T-helper 17 cell (primary cell): ENCODE measurements at regions not wholly inside any gene's neighbourhood (a gene's known extent, or its start where the extent isn't known, plus 50 kb on each side); places are given as distances from the start of the nearest gene placed in this dataset.

ENCODE experiments used
- ATAC-seq: fragments of 150-1000 bp; cut with Tn5 transposase; 2 replicates; pipeline ENCODE4 v1.10.0; 2021; ENCODE audit warnings: mild to moderate bottlenecking, moderate library complexity
- DNase-seq, 3 donors: peaks; one replicate each; pipeline versions ENCODE4 v3.0.0 to v3.0.0-alpha.2; 2020 to 2021
- H3K9me3 ChIP-seq: one replicate; pipeline ENCODE4 v1.7.0; 2013; ENCODE audit warnings: low read length, mild to moderate bottlenecking; ENCODE audit not compliant: control insufficient read depth, poor library complexity, severe bottlenecking
- H3K27ac Mint-ChIP-seq: one replicate; pipeline ENCODE4 v1.8.0; 2022; ENCODE audit warnings: mild to moderate bottlenecking, moderate library complexity, mixed read lengths
- H3K27me3 Mint-ChIP-seq: one replicate; pipeline ENCODE4 v1.8.0; 2022; ENCODE audit warnings: mixed read lengths
- H3K36me3 Mint-ChIP-seq: one replicate; pipeline ENCODE4 v1.8.0; 2022; ENCODE audit warnings: low read depth, mixed read lengths
- H3K4me1 Mint-ChIP-seq: one replicate; pipeline ENCODE4 v1.8.0; 2022; ENCODE audit warnings: mild to moderate bottlenecking, mixed read lengths
- H3K4me3 Mint-ChIP-seq: one replicate; pipeline ENCODE4 v1.8.0; 2022; ENCODE audit warnings: mild to moderate bottlenecking, moderate library complexity, mixed read lengths

- Mint-ChIP-seq H3K36me3 (no peaks in the 10 kb centered on the region), H3K4me3 (no peak overlapping the region), H3K27ac (no peak overlapping the region), H3K27me3 (peaks cover 7% of the 10 kb centered on the region), H3K4me1 (no peaks in the 10 kb centered on the region)
- no peaks in the 10 kb centered on the region for H3K9me3 ChIP-seq
- ATAC-seq (no peak), DNase-seq (no peak)
These were observed 108.7 kb downstream of the PLK2 start for GRCh38 chr5:58351190-58351589.

GRCh38 chr5:58348996-58349728 lies 110.7 kb downstream of the PLK2 start:
- Mint-ChIP-seq H3K27ac (no peak overlapping the region), H3K4me1 (no peaks in the 10 kb centered on the region), H3K4me3 (no peak overlapping the region), H3K27me3 (peaks cover 7% of the 10 kb centered on the region), H3K36me3 (no peaks in the 10 kb centered on the region)
- ATAC-seq, result no peak
- no peaks in the 10 kb centered on the region for H3K9me3 ChIP-seq
- DNase-seq, result no peak

- Mint-ChIP-seq H3K27me3 (peaks cover under 1% of the 10 kb centered on the region), H3K36me3 (no peaks in the 10 kb centered on the region), H3K4me1 (no peaks in the 10 kb centered on the region), H3K4me3 (no peak overlapping the region), H3K27ac (no peak overlapping the region)
- no peaks in the 10 kb centered on the region for H3K9me3 ChIP-seq
- DNase-seq (no peak), ATAC-seq (no peak)
These were observed 113.8 kb downstream of the PLK2 start for GRCh38 chr5:58346041-58346440.

GRCh38 chr5:58341476-58341875 lies 118.4 kb downstream of the PLK2 start:
- Mint-ChIP-seq H3K27me3 (peaks cover 10% of the 10 kb centered on the region), H3K4me1 (no peaks in the 10 kb centered on the region), H3K4me3 (no peak overlapping the region), H3K27ac (no peak overlapping the region), H3K36me3 (no peaks in the 10 kb centered on the region)
- DNase-seq (no peak), ATAC-seq (no peak)
- no peaks in the 10 kb centered on the region for H3K9me3 ChIP-seq

- ATAC-seq (no peak), DNase-seq (no peak)
- no peaks in the 10 kb centered on the region for H3K9me3 ChIP-seq
- H3K36me3 Mint-ChIP-seq, result no peaks in the 10 kb centered on the region
- peaks cover 20% of the 10 kb centered on the region for H3K27me3 Mint-ChIP-seq
- H3K4me3 Mint-ChIP-seq, result no peak overlapping the region
- no peaks in the 10 kb centered on the region for H3K4me1 Mint-ChIP-seq
- no peak overlapping the region for H3K27ac Mint-ChIP-seq
These were observed 124.4 kb downstream of the PLK2 start for GRCh38 chr5:58335518-58335917.

- no peak for ATAC-seq
- no peak overlapping the region for H3K4me3 Mint-ChIP-seq
- no peaks in the 10 kb centered on the region for H3K36me3 Mint-ChIP-seq
These were observed 125.9 kb downstream of the PLK2 start for GRCh38 chr5:58334035-58334434.

GRCh38 chr5:58330781-58331180 lies 129.1 kb downstream of the PLK2 start:
- no peak for DNase-seq
- ATAC-seq, result no peak
- H3K9me3 ChIP-seq, result no peaks in the 10 kb centered on the region
- Mint-ChIP-seq H3K27ac (no peak overlapping the region), H3K4me1 (no peaks in the 10 kb centered on the region), H3K36me3 (no peaks in the 10 kb centered on the region), H3K27me3 (peaks cover 23% of the 10 kb centered on the region), H3K4me3 (no peak overlapping the region)

More at GRCh38 chr5:58334035-58334434, 125.9 kb downstream of the PLK2 start:
- no peaks in the 10 kb centered on the region for H3K9me3 ChIP-seq
- peaks cover 16% of the 10 kb centered on the region for H3K27me3 Mint-ChIP-seq
- H3K4me1 Mint-ChIP-seq, result no peaks in the 10 kb centered on the region
- DNase-seq, result no peak
- no peak overlapping the region for H3K27ac Mint-ChIP-seq

GRCh38 chr5:58327289-58327688 lies 132.6 kb downstream of the PLK2 start:
- H3K4me1 Mint-ChIP-seq, result no peaks in the 10 kb centered on the region
- H3K36me3 Mint-ChIP-seq, result no peaks in the 10 kb centered on the region
- no peaks in the 10 kb centered on the region for H3K9me3 ChIP-seq
- H3K27ac Mint-ChIP-seq, result no peak overlapping the region
- ATAC-seq (no peak), DNase-seq (no peak)
- H3K27me3 Mint-ChIP-seq, result peaks cover 17% of the 10 kb centered on the region
- no peak overlapping the region for H3K4me3 Mint-ChIP-seq

- H3K4me1 Mint-ChIP-seq, result no peaks in the 10 kb centered on the region
- ATAC-seq, result no peak
- no peak for DNase-seq
- H3K9me3 ChIP-seq, result no peaks in the 10 kb centered on the region
- no peak overlapping the region for H3K27ac Mint-ChIP-seq
- H3K36me3 Mint-ChIP-seq, result no peaks in the 10 kb centered on the region
- no peak overlapping the region for H3K4me3 Mint-ChIP-seq
- peaks cover 24% of the 10 kb centered on the region for H3K27me3 Mint-ChIP-seq
These were observed 133.9 kb downstream of the PLK2 start for GRCh38 chr5:58326022-58326421.

GRCh38 chr5:58322453-58322852 lies 137.4 kb downstream of the PLK2 start:
- no peak overlapping the region for H3K4me3 Mint-ChIP-seq
- DNase-seq (no peak), ATAC-seq (no peak)
- no peaks in the 10 kb centered on the region for H3K4me1 Mint-ChIP-seq
- H3K36me3 Mint-ChIP-seq, result no peaks in the 10 kb centered on the region
- H3K27ac Mint-ChIP-seq, result no peak overlapping the region
- no peaks in the 10 kb centered on the region for H3K9me3 ChIP-seq
- H3K27me3 Mint-ChIP-seq, result peaks cover 36% of the 10 kb centered on the region

- H3K4me3 Mint-ChIP-seq, result no peak overlapping the region
- no peak overlapping the region for H3K27ac Mint-ChIP-seq
- ATAC-seq (no peak), DNase-seq (no peak)
- no peaks in the 10 kb centered on the region for H3K4me1 Mint-ChIP-seq
- no peaks in the 10 kb centered on the region for H3K9me3 ChIP-seq
- no peaks in the 10 kb centered on the region for H3K36me3 Mint-ChIP-seq
- peaks cover 52% of the 10 kb centered on the region for H3K27me3 Mint-ChIP-seq
These were observed 141.4 kb downstream of the PLK2 start for GRCh38 chr5:58318468-58318867.

GRCh38 chr5:58317808-58318207 lies 142.1 kb downstream of the PLK2 start:
- no peaks in the 10 kb centered on the region for H3K36me3 Mint-ChIP-seq

GRCh38 chr5:58317009-58317408 lies 142.9 kb downstream of the PLK2 start:
- Mint-ChIP-seq H3K27me3 (peaks cover 47% of the 10 kb centered on the region), H3K4me1 (no peaks in the 10 kb centered on the region), H3K27ac (no peak overlapping the region), H3K4me3 (no peak overlapping the region), H3K36me3 (no peaks in the 10 kb centered on the region)
- ATAC-seq, result no peak
- H3K9me3 ChIP-seq, result no peaks in the 10 kb centered on the region
- no peak for DNase-seq

More at GRCh38 chr5:58317808-58318207, 142.1 kb downstream of the PLK2 start:
- no peak overlapping the region for H3K27ac Mint-ChIP-seq
- H3K4me3 Mint-ChIP-seq, result no peak overlapping the region
- H3K4me1 Mint-ChIP-seq, result no peaks in the 10 kb centered on the region
- ATAC-seq (no peak), DNase-seq (no peak)
- no peaks in the 10 kb centered on the region for H3K9me3 ChIP-seq
- H3K27me3 Mint-ChIP-seq, result peaks cover 47% of the 10 kb centered on the region

GRCh38 chr5:58315794-58316193 lies 144.1 kb downstream of the PLK2 start:
- no peak for ATAC-seq

More at GRCh38 chr5:58315794-58316193, 144.1 kb downstream of the PLK2 start:
- no peak overlapping the region for H3K27ac Mint-ChIP-seq
- no peak overlapping the region for H3K4me3 Mint-ChIP-seq
- no peaks in the 10 kb centered on the region for H3K36me3 Mint-ChIP-seq
- no peaks in the 10 kb centered on the region for H3K9me3 ChIP-seq
- no peaks in the 10 kb centered on the region for H3K4me1 Mint-ChIP-seq
- no peak for DNase-seq
- peaks cover 39% of the 10 kb centered on the region for H3K27me3 Mint-ChIP-seq
